H1 (cell line): ENCODE measurements at regions not wholly inside any gene's neighbourhood (a gene's known extent, or its start where the extent isn't known, plus 50 kb on each side); places are given as distances from the start of the nearest gene placed in this dataset.

Source experiments
- ATF2 ChIP-seq: IDR thresholded peaks from 2 replicates; pipeline ENCODE4 v1.6.1; 2012; ENCODE audit warnings: low read length, inconsistent platforms
- BACH1 ChIP-seq: IDR thresholded peaks from 2 replicates; pipeline ENCODE4 v1.6.1; 2012; ENCODE audit warnings: low read length, improper control_type of control experiment
- CREB1 ChIP-seq: IDR thresholded peaks from 2 replicates; pipeline ENCODE4 v1.6.1; 2012; ENCODE audit warnings: inconsistent platforms
- EZH2 ChIP-seq: fragments of 200-600 bp; sonication (generic); IDR thresholded peaks from 2 replicates; pipeline ENCODE4 v1.7.1; 2012; ENCODE audit warnings: low read depth, mild to moderate bottlenecking, moderate library complexity, low read length, inconsistent platforms; ENCODE audit not compliant: severe bottlenecking
- GABPA ChIP-seq: IDR thresholded peaks from 2 replicates; pipeline ENCODE4 v1.6.1; 2011; ENCODE audit warnings: mild to moderate bottlenecking, low read length, moderate library complexity, borderline replicate concordance; ENCODE audit not compliant: insufficient read depth
- POLR2A ChIP-seq, 2 experiments: IDR thresholded peaks; 1 replicate in 1 of 2; 2 replicates in 1 of 2; pipeline ENCODE4 v1.6.1; 2011; ENCODE audit warnings: low read depth in 2 of 2, low read length in 2 of 2, mild to moderate bottlenecking in 2 of 2; ENCODE audit errors: control extremely low read depth in 1 of 2
- SUZ12 ChIP-seq: fragments of 200-600 bp; sonication (generic); IDR thresholded peaks from 2 replicates; pipeline ENCODE4 v1.6.1; 2012; ENCODE audit warnings: mild to moderate bottlenecking, inconsistent platforms, low read length, moderate library complexity, mixed read lengths
- TBP ChIP-seq: IDR thresholded peaks from 2 replicates; pipeline ENCODE4 v1.6.1; 2011; ENCODE audit warnings: low read depth, low read length, improper control_type of control experiment
- ZNF274 ChIP-seq: IDR thresholded peaks from 2 replicates; pipeline ENCODE4 v1.7.0; 2012; ENCODE audit warnings: low read length, borderline replicate concordance; ENCODE audit errors: extremely low read depth
- TF ChIP-seq, protein P1 (sequence below), 3 experiments: IDR thresholded peaks; 1 replicate in 2 of 3; 2 replicates in 1 of 3; pipeline versions ENCODE4 v1.5.1 to v1.6.1; 2011; ENCODE audit warnings: low read length in 3 of 3, mild to moderate bottlenecking in 3 of 3, inconsistent platforms in 2 of 3, low read depth in 1 of 3, moderate library complexity in 1 of 3; ENCODE audit not compliant: insufficient read depth in 1 of 3; ENCODE audit errors: control extremely low read depth in 1 of 3

- TF ChIP-seq CREB1 (no peak), ZNF274 (no peak), POLR2A (IDR thresholded peaks at IDR 0.05; ENCODE audit: control extremely low read depth in 1 of 2, low read depth in 2 of 2, low read length in 2 of 2) (no peak), BACH1 (no peak), ATF2 (no peak), SUZ12 (no peak), TBP (no peak), GABPA (no peak), EZH2 (no peak)
- TF ChIP-seq, protein P1, sequence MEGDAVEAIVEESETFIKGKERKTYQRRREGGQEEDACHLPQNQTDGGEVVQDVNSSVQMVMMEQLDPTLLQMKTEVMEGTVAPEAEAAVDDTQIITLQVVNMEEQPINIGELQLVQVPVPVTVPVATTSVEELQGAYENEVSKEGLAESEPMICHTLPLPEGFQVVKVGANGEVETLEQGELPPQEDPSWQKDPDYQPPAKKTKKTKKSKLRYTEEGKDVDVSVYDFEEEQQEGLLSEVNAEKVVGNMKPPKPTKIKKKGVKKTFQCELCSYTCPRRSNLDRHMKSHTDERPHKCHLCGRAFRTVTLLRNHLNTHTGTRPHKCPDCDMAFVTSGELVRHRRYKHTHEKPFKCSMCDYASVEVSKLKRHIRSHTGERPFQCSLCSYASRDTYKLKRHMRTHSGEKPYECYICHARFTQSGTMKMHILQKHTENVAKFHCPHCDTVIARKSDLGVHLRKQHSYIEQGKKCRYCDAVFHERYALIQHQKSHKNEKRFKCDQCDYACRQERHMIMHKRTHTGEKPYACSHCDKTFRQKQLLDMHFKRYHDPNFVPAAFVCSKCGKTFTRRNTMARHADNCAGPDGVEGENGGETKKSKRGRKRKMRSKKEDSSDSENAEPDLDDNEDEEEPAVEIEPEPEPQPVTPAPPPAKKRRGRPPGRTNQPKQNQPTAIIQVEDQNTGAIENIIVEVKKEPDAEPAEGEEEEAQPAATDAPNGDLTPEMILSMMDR (IDR thresholded peaks at IDR 0.05; ENCODE audit: control extremely low read depth in 1 of 3, insufficient read depth in 1 of 3, low read depth in 1 of 3, low read length in 3 of 3): no peak
These were observed 211.6 kb downstream of the RCHY1 start for GRCh38 chr4:75302648-75303047.
